GM12864 (cell line): ENCODE measurements at regions not wholly inside any gene's neighbourhood (a gene's known extent, or its start where the extent isn't known, plus 50 kb on each side); places are given as distances from the start of the nearest gene placed in this dataset.
A peak's percentile ranks its signal among the peaks of the same experiment; 100 is the strongest.

Experiments used
- DNase-seq: peaks from one replicate; pipeline ENCODE4 v3.0.0-alpha.2; 2011; ENCODE audit warnings: low read depth
- H3K4me3 ChIP-seq: 2 replicates; pipeline ENCODE4 v1.5.1; 2011; ENCODE audit warnings: mild to moderate bottlenecking, low read depth, low read length, control low read depth
- TF ChIP-seq, protein P1 (sequence below): IDR thresholded peaks from 2 replicates; pipeline ENCODE4 v1.5.1; 2011; ENCODE audit warnings: low read depth, mild to moderate bottlenecking, moderate library complexity, low read length, control low read depth, inconsistent platforms; ENCODE audit errors: missing control alignments

DNA sequence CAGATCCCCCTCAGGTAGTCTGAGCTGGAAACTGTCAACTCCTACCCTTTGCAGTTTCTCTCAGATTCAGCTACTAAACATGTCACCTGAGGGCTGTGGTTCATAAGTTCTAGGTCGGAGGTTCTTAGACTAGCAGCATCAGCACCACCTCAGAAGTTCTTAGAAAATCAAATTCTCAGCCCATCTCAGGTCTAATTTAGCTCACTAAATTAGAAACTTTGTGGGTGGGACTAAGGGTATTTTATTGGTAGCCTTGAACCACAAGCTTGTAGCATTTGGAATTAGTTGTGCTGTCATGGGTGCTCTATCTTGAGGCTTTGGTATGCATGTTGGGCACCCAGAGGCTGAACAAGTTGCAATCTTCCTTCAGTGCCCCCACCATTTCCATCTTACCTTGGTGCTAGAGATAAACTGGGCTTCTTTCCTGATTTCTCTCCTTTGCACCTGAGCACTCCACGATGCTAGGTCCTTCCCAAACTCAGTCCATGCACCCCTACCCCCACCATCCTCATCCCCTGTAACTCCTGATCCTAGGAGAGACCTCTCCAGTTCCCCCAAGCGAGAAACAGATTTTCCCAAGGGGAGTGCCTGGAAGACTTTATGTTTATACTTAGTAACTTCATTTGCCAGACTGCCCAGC is 54.2 kb downstream of the S1PR1 start:
- no peak overlapping the region for H3K4me3 ChIP-seq
- TF ChIP-seq, protein P1, sequence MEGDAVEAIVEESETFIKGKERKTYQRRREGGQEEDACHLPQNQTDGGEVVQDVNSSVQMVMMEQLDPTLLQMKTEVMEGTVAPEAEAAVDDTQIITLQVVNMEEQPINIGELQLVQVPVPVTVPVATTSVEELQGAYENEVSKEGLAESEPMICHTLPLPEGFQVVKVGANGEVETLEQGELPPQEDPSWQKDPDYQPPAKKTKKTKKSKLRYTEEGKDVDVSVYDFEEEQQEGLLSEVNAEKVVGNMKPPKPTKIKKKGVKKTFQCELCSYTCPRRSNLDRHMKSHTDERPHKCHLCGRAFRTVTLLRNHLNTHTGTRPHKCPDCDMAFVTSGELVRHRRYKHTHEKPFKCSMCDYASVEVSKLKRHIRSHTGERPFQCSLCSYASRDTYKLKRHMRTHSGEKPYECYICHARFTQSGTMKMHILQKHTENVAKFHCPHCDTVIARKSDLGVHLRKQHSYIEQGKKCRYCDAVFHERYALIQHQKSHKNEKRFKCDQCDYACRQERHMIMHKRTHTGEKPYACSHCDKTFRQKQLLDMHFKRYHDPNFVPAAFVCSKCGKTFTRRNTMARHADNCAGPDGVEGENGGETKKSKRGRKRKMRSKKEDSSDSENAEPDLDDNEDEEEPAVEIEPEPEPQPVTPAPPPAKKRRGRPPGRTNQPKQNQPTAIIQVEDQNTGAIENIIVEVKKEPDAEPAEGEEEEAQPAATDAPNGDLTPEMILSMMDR, result no peak
- no peak for DNase-seq

DNA sequence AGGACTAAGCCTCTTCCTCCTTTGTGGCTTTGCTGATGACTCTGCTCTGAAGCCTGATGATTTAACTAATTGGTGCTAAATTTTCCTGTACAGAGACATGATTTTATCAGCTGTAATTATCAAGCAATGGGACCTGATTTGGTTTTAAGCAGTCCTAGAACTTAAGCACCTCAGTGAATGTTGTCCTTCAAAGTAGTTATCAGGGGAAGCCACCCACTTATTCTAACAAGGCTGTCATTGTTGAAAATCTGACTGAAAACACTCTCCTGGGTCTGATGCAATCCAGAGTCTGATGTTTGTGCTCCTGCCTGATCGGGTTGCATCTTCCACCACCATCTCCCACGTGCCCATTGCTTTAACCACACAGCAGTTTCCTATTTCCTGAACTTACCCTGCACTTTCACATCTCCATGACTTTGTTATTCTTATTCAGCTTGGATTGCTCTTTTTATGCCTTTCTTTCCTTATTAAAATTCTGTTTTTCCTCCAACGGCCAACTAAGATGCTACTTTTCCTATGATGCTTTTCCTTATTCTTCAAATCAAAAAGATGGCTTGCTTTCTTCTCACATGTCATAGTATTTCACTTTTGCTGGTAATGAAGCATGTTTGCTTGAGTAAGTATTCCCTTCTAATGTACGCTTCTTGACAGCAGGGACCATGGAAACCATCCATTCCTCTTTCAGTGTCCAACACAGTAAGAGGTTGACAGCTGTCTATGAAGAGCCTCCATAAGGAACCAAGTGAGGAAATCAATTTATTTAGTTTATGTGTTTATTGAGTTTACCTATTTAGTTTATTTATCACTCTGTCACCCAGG is 55.0 kb downstream of the S1PR1 start:
- no peak overlapping the region for H3K4me3 ChIP-seq
- TF ChIP-seq, protein P1, result no peak
- DNase-seq, result no peak

DNA sequence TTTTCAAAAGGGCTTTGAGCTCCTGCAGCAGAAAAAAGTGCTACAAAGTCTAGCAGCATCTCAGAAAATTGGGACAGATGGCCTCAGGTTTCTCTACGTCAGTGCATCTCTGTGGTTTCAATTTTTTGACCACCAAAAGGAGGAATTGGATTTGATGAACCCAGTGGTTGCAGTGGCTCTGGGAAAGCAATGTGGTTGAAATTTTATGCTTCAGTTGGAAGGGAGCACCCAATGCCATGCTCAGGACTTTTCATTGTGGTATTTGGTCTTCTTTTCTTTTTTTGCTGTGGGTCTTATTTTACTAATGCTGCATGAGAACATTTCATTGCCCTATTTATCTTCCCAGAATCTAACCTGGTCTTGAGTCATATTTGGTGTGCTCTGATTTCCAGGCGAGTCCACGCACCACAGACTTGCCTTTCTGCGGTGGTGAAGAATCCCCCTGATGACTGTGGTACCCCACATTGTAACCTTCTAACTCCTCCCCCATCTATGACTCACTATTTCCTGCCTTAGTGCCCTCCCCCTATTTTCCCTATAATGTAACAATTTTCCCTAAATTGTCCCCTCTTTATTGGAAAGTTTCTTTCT is 56.7 kb downstream of the S1PR1 start:
- TF ChIP-seq, protein P1, result no peak
- no peak overlapping the region for H3K4me3 ChIP-seq
- peak; percentile 71 for DNase-seq

DNA sequence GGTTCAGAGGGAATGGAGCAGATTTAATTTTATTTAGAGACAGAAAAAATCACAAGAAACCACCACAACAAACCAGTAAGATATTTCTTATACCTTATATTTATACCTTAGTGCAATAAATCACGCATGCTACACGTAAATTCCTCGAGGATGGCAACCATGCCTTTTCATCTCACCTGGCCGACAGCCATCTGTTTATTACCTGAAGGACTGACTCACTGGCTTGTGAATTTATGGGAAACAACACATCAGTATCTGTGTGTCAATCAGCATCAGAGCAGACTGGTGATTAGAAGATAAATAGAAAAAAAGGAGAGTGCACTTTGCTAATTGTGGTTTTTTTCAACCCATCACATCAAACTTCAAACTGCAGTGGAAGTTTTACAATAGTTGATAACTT is 58.4 kb downstream of the S1PR1 start:
- TF ChIP-seq, protein P1, result no peak
- no peak for DNase-seq

DNA sequence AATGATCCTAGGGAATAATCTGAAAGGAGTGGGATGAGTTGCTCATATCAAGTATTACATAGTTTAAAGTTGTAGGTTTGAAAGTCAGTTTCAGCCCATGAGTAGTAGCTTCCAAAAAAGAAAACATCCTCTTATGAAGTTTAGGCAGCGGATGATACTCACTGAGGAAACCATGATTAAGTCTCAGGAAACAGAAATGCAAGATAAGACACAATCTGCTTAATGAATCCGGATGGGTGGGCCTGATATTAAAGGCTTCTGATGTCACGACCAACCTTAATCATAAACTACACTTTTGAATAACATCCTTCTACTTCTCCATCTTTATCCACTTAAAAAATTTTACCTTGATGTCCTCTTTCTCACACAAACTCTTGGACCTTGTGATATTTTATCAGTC is 61.8 kb downstream of the S1PR1 start:
- H3K4me3 ChIP-seq, result no peak overlapping the region
- TF ChIP-seq, protein P1, result no peak
- no peak for DNase-seq

More for the DNA sequence above, 58.4 kb downstream of the S1PR1 start:
- H3K4me3 ChIP-seq, result no peak overlapping the region

DNA sequence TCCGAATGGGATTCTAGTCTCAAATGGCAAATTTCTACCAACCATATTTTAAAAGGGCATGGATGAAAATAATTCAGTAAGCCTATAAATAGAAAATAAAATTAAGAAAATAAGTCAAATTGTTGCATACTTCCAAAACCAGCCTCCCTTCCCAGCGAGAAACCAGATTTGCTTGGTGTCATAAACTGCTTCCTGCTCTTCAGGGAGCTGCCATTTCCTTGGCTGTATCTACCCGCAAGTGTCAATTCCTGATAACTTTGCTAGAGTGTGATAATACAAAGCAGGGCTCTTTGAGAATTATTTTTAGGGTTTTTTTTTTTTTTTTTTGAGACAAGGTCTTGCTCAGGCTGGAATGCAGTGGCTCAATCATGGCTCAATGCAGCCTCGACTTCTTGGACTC is 62.3 kb downstream of the S1PR1 start:
- no peak for DNase-seq
- TF ChIP-seq, protein P1, result no peak
- no peak overlapping the region for H3K4me3 ChIP-seq
